Common myeloid progenitor, CD34-positive (primary cell): ENCODE measurements at regions not wholly inside any gene's neighbourhood (a gene's known extent, or its start where the extent isn't known, plus 50 kb on each side); places are given as distances from the start of the nearest gene placed in this dataset.

Experiments used
- CTCF ChIA-PET: fragments of 350-600 bp; sonication (Branson Sonifier 250); formaldehyde crosslinking; loops from one replicate; lab custom pipeline; 2021; ENCODE audit warnings: antibody characterized with exemption; lab: Charles Lee
- POLR2A ChIA-PET: fragments of 350-600 bp; sonication (Branson Sonifier 250); formaldehyde crosslinking; loops from one replicate; lab custom pipeline; 2021; ENCODE audit warnings: antibody characterized with exemption; lab: Charles Lee
- DNase-seq, 3 donors: peaks; one replicate each; pipeline versions ENCODE4 v3.0.0 to v3.0.0-alpha.2; 2013
- H3K27ac ChIP-seq, 2 experiments: 1 replicate in 1 of 2; 2 replicates in 1 of 2; pipeline ENCODE4 v1.7.0; 2013; ENCODE audit warnings: inconsistent platforms in 2 of 2, low read length in 2 of 2, mild to moderate bottlenecking in 2 of 2, low read depth in 1 of 2, moderate library complexity in 1 of 2; ENCODE audit not compliant: severe bottlenecking in 2 of 2, insufficient read depth in 1 of 2, poor library complexity in 1 of 2
- H3K27me3 ChIP-seq, 5 experiments: replicated peaks in 2 of 5; 1 replicate in 3 of 5; 2 replicates in 2 of 5; pipeline versions ENCODE4 v1.6.1 to v1.7.0; 2013; ENCODE audit warnings: low read length in 4 of 5, mild to moderate bottlenecking in 2 of 5, moderate library complexity in 2 of 5, inconsistent platforms in 1 of 5; ENCODE audit not compliant: insufficient read depth in 5 of 5, control insufficient read depth in 4 of 5
- H3K36me3 ChIP-seq, 4 experiments: 1 replicate in 2 of 4; 2 replicates in 2 of 4; pipeline versions ENCODE4 v1.6.1 to v1.7.0; 2013; ENCODE audit warnings: low read length in 3 of 4, control low read depth in 1 of 4, mild to moderate bottlenecking in 1 of 4; ENCODE audit not compliant: control insufficient read depth in 4 of 4, insufficient read depth in 4 of 4
- H3K4me1 ChIP-seq, 4 experiments: 1 replicate in 3 of 4; 2 replicates in 1 of 4; pipeline versions ENCODE4 v1.6.1 to v1.7.1; 2013; ENCODE audit warnings: low read length in 3 of 4, mild to moderate bottlenecking in 3 of 4, control low read depth in 1 of 4, inconsistent platforms in 1 of 4, moderate library complexity in 1 of 4; ENCODE audit not compliant: control insufficient read depth in 4 of 4, insufficient read depth in 4 of 4; ENCODE audit errors: control extremely low read depth in 1 of 4
- H3K4me3 ChIP-seq, 7 experiments: 1 replicate in 4 of 7; 2 replicates in 3 of 7; pipeline versions ENCODE4 v1.5.1 to v1.7.0; 2013; ENCODE audit warnings: mild to moderate bottlenecking in 7 of 7, low read length in 6 of 7, moderate library complexity in 6 of 7, inconsistent platforms in 2 of 7, low read depth in 2 of 7, control low read depth in 1 of 7; ENCODE audit not compliant: insufficient read depth in 4 of 7, control insufficient read depth in 1 of 7; ENCODE audit errors: extremely low read depth in 1 of 7
- H3K9me3 ChIP-seq, 5 experiments: 1 replicate in 4 of 5; 2 replicates in 1 of 5; pipeline versions ENCODE4 v1.6.1 to v1.7.1; 2013; ENCODE audit warnings: low read length in 4 of 5, mild to moderate bottlenecking in 2 of 5, inconsistent platforms in 1 of 5, low read depth in 1 of 5, moderate library complexity in 1 of 5; ENCODE audit not compliant: control insufficient read depth in 4 of 5, insufficient read depth in 2 of 5; ENCODE audit errors: control extremely low read depth in 1 of 5
- WGBS: methylation state at CpG from one replicate; pipeline ENCODE4 v1.1.5; 2013; ENCODE audit not compliant: insufficient coverage; 5-methylcytosine and 5-hydroxymethylcytosine counted together

DNA sequence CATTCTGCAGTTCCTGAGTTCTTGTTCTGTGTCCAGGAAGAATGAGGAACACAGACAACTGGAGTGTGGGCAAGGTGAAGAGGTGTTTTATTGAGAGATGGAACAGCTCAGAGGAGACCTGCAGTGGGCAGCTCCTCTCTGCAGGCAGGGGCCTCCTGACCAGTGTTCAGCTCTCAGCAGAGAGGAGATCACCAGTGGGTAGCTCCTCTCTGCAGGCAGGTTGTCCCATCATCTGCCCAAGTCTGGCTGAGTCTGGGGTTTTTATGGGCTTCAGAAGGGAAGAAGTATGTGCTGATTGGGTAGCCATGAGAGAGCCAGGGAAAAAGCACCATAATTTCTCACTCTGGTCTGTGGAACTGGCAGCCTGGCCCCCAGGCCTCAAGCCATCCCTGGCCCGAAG is 56.0 kb upstream of the RASGEF1B start:
- no peak for DNase-seq
- no peaks in the 10 kb centered on the region for H3K4me1 ChIP-seq
- 100% methylated on average over 1 of the region's 1 CpG for WGBS
- H3K36me3 ChIP-seq, result no peaks in the 10 kb centered on the region
- no peak overlapping the region for H3K4me3 ChIP-seq
- peaks cover 1 to 18% (median 15%) of the 10 kb centered on the region in 5 experiments for H3K9me3 ChIP-seq
- H3K27ac ChIP-seq, result no peak overlapping the region
- CTCF ChIA-PET, result interaction anchor here (0.9 to 1.6 kb wide), 3 partner anchors 12 to 317 kb away, joined by 3 to 4 read pairs (median 3); no protein-coding TSS in a partner anchor
- H3K27me3 ChIP-seq, result no peaks in the 10 kb centered on the region
- POLR2A ChIA-PET, result no interaction called here

DNA sequence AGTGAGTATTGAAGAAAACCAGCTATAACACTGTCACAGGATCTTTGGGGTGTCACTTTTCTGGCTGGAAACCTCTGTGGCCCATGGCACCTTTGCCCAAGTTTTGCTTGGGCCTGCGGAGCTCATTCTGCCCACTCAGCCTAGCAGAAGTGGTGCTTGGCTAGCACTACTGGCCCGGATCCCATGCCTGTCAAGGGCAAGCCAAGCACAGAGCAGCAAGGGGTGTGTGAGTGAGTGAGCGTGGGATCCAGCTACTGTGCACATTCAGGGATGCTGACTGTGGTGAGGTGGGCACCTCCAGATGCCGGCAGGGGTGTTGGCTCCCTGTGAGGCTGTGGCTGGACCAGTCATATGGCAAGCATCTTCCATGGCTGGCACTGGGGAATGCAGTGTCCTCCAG is 55.4 kb upstream of the RASGEF1B start:
- H3K4me3 ChIP-seq, result no peak overlapping the region
- H3K36me3 ChIP-seq, result no peaks in the 10 kb centered on the region
- DNase-seq, result no peak
- ChIA-PET CTCF (interaction anchor here (0.9 to 1.6 kb wide), 4 partner anchors 43 to 317 kb away, joined by 3 read pairs; partner anchors contain the start of gene RASGEF1B), POLR2A (no interaction called here)
- no peak overlapping the region for H3K27ac ChIP-seq
- H3K27me3 ChIP-seq, result no peaks in the 10 kb centered on the region
- H3K9me3 ChIP-seq, result peaks cover 1 to 18% (median 15%) of the 10 kb centered on the region in 5 experiments
- H3K4me1 ChIP-seq, result no peaks in the 10 kb centered on the region
- WGBS, result 97% methylated on average over 4 of the region's 4 CpGs

DNA sequence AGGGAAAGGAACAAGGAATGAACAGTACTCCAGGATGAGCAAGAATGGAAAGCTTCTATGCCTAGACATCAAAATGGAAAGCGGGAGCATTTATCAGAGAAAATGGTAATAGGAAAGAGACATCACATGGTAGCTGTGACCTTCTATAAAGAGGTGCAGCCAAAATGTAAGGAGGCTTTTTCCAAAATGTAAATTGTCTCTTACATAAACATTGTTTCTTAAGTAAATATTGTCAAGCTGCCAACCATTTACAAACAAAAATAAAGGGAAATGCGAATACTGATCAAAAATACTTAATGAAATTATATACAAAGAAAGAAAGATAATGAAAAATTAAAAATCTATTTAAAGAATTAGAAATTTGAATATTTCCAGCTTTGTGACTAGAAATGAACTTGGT is 55.0 kb upstream of the RASGEF1B start:
- 100% methylated on average over 1 of the region's 2 CpGs for WGBS
- DNase-seq, result no peak
- Histone ChIP-seq H3K4me3 (no peak overlapping the region), H3K9me3 (peaks cover 1 to 18% (median 15%) of the 10 kb centered on the region in 5 experiments), H3K36me3 (no peaks in the 10 kb centered on the region), H3K4me1 (no peaks in the 10 kb centered on the region), H3K27me3 (no peaks in the 10 kb centered on the region), H3K27ac (no peak overlapping the region)
- POLR2A ChIA-PET, result no interaction called here
- CTCF ChIA-PET, result interaction anchor here (0.9 to 1.6 kb wide), 4 partner anchors 12 to 71 kb away, joined by 3 to 4 read pairs (median 3); partner anchors contain the start of gene RASGEF1B

DNA sequence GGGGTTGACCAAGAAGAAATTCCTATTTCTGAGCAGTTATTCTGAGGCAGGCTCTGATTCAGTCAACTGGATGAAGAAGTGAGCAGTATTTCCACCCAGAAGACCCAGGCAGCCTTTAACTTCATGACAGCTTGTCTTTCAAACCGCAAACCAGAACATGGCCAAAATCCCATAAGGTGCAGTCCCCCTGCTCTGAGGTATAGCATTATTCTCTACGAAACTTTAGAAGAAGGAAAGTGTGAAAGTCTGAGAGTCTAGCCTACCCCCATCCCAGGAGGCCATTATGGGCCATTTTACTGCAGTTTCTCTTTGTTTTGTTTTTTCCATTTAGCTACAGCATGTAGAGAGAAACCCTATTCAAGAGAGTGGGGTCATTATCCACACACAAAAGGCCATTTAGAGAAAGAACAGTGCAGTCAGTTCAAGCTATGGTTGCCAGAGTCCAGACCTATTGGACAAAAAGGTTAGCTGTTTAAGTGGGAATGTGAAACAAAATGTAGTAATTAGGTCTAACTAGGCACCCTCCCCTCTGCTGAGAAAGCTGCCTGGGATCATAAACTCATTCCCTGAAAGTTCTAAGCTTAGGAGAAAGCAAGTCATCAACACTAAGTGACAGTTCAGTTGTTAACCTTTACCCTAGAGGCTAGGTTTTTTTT is 52.1 kb upstream of the RASGEF1B start:
- Histone ChIP-seq H3K27ac (no peak overlapping the region), H3K4me3 (no peak overlapping the region), H3K27me3 (no peaks in the 10 kb centered on the region), H3K9me3 (peaks cover 1 to 18% (median 15%) of the 10 kb centered on the region in 5 experiments), H3K36me3 (no peaks in the 10 kb centered on the region), H3K4me1 (peaks cover 6 to 15% (median 12%) of the 10 kb centered on the region in 4 experiments)
- POLR2A ChIA-PET, result no interaction called here
- 100% methylated on average over 2 of the region's 2 CpGs for WGBS
- no peak for DNase-seq
- CTCF ChIA-PET, result interaction anchor here (1.1 kb wide), 1 partner anchor 10 kb away, joined by 3 read pairs; no protein-coding TSS in a partner anchor

DNA sequence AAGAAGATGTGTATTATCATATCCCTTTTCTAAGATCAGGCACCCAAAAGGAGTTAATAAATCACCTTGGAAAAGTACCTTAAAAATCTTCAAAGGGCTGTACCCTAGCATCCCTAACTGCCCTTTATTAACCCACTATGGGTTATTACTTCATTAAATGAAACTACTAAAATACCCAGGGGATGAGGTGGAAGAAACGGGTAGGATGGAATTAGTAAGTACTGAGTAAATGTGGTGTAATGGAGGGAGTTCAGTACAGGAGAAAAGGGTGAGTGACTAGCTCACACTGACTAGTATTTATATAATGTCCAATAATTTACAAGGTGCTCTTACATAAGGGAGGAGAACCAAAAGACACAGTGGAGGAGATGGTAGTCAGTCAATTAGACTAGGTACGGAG is 51.0 kb upstream of the RASGEF1B start:
- Histone ChIP-seq H3K4me1 (peaks cover 9 to 26% (median 22%) of the 10 kb centered on the region in 4 experiments), H3K36me3 (no peaks in the 10 kb centered on the region), H3K27ac (no peak overlapping the region), H3K9me3 (peaks cover 1 to 9% (median 8%) of the 10 kb centered on the region in 5 experiments), H3K27me3 (no peaks in the 10 kb centered on the region), H3K4me3 (no peak overlapping the region)
- ChIA-PET CTCF (interaction anchor here (1.1 kb wide), 1 partner anchor 9 kb away, joined by 3 read pairs; no protein-coding TSS in a partner anchor), POLR2A (no interaction called here)
- no peak for DNase-seq
- WGBS, result no CpG with 5 or more reads among the region's 2 CpGs

DNA sequence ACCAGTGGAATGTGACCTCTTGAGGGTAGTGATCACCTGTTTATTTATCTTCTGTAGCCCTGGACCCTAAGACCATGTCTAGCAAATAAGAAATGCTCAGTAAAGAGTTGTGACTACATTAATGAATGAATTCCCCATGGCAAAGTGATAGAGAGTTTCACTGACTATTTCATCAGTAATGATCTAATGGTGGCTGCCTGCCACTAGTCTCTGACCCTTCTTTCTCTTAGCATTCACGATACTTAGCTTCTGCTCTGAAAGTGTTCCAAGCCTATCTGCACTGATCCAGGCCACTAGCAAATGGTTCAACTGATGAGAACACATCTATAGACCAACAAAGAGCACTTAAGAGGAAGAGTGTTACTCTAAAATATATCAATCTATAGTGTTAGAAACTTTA is 50.0 kb upstream of the RASGEF1B start:
- ChIA-PET POLR2A (no interaction called here), CTCF (no interaction called here)
- DNase-seq, result no peak
- H3K4me1 ChIP-seq, result peaks cover 9 to 31% (median 22%) of the 10 kb centered on the region in 4 experiments
- H3K27me3 ChIP-seq, result no peaks in the 10 kb centered on the region
- peaks cover 0 to 1% (median 0%) of the 10 kb centered on the region in 5 experiments for H3K9me3 ChIP-seq
- H3K4me3 ChIP-seq, result no peak overlapping the region
- no CpG with 5 or more reads among the region's 1 CpG for WGBS
- H3K36me3 ChIP-seq, result no peaks in the 10 kb centered on the region
- no peak overlapping the region for H3K27ac ChIP-seq
